C4-2B (cell line): ENCODE measurements at regions not wholly inside any gene's neighbourhood (a gene's known extent, or its start where the extent isn't known, plus 50 kb on each side); places are given as distances from the start of the nearest gene placed in this dataset.

ENCODE experiments used
- H3K27ac ChIP-seq: fragments of 450-650 bp; 2 replicates; pipeline ENCODE4 v1.5.1; 2017
- CTCF ChIP-seq: fragments of 450-650 bp; conservative IDR thresholded peaks from 2 replicates; pipeline ENCODE4 v1.5.1; 2017; ENCODE audit warnings: mild to moderate bottlenecking
- ZFX ChIP-seq: fragments of 450-650 bp; IDR thresholded peaks from 2 replicates; pipeline ENCODE4 v1.6.1; 2017

- TF ChIP-seq CTCF (no peak), ZFX (no peak)
- H3K27ac ChIP-seq, result no peak overlapping the region
Observed at GRCh38 chr15:67940324-67940719, 100.5 kb upstream of the RNU6-1 start.

GRCh38 chr15:67941648-67942310 lies 101.9 kb upstream of the RNU6-1 start:
- H3K27ac ChIP-seq, result no peak overlapping the region
- TF ChIP-seq CTCF (no peak), ZFX (no peak)

GRCh38 chr15:67943475-67943874 lies 103.6 kb upstream of the RNU6-1 start:
- H3K27ac ChIP-seq, result no peak overlapping the region
- TF ChIP-seq ZFX (no peak), CTCF (no peak)

GRCh38 chr15:67944010-67944641 lies 104.3 kb upstream of the RNU6-1 start:
- H3K27ac ChIP-seq, result no peak overlapping the region
- TF ChIP-seq CTCF, result no peak
- no peak for TF ChIP-seq ZFX

- TF ChIP-seq ZFX (no peak), CTCF (no peak)
- H3K27ac ChIP-seq, result no peak overlapping the region
Observed at GRCh38 chr15:67945131-67945530, 105.3 kb upstream of the RNU6-1 start.

- TF ChIP-seq CTCF, result no peak
- no peak for TF ChIP-seq ZFX
- no peak overlapping the region for H3K27ac ChIP-seq
Observed at GRCh38 chr15:67945951-67946700, 106.3 kb upstream of the RNU6-1 start.

GRCh38 chr15:67946701-67947100 lies 106.9 kb upstream of the RNU6-1 start:
- H3K27ac ChIP-seq, result no peak overlapping the region
- TF ChIP-seq ZFX (no peak), CTCF (no peak)
